K562 (cell line): ENCODE measurements at regions not wholly inside any gene's neighbourhood (a gene's known extent, or its start where the extent isn't known, plus 50 kb on each side); places are given as distances from the start of the nearest gene placed in this dataset.

Experiments
- ATAC-seq: fragments of 200-7000 bp; cut with Tn5 transposase; 3 replicates; pipeline ENCODE4 v1.9.1; 2020; ENCODE audit warnings: moderate library complexity
- BruUV-seq: library from RNA; stranded (reverse); fragments of 400-500 nt; replicated peaks from 2 replicates; lab custom pipeline; 2021; lab: Mats Ljungman, UMichigan
- CTCF ChIA-PET: fragments of 300-600 bp; formaldehyde crosslinking; extraction: SDS; loops from one replicate; lab custom pipeline; 2021; ENCODE audit warnings: low intra/inter-chr PET ratio; lab: Yijun Ruan, JAX
- POLR2A ChIA-PET: fragments of 300-600, 350-650 bp; sonication (Branson Sonifier 250); formaldehyde crosslinking; extraction: SDS; loops from one replicate; lab custom pipeline; 2021; ENCODE audit warnings: antibody characterized with exemption, inconsistent platforms; lab: Yijun Ruan, JAX
- DNase-seq, 4 experiments: peaks; one replicate each; pipeline versions ENCODE4 v3.0.0 to v3.0.0-alpha.2; 2011 to 2018; ENCODE audit warnings: low spot score in 3 of 4, mixed read lengths in 3 of 4; ENCODE audit errors: extremely low read depth in 1 of 4
- FAIRE-seq: peaks from 2 replicates; lab custom pipeline; 2011; peaks lifted over from hg19 to GRCh38; lab: Jason Lieb, UNC
- H2AFZ ChIP-seq: 2 replicates; pipeline ENCODE4 v1.6.0; 2011; ENCODE audit warnings: low read depth, low read length, control low read depth, inconsistent platforms
- H3K27ac ChIP-seq: fragments of 200-600 bp; 3 replicates; pipeline ENCODE4 v1.8.0; 2011; ENCODE audit warnings: low read depth, mild to moderate bottlenecking, control low read depth, inconsistent platforms, low read length, moderate library complexity, mixed read lengths; ENCODE audit errors: extremely low read depth
- H3K27me3 ChIP-seq, 2 experiments: fragments of 300-600 bp in 1 of 2; 2 replicates in 1 of 2; 3 replicates in 1 of 2; pipeline versions ENCODE4 v1.6.0 to v1.8.0; 2011; ENCODE audit warnings: inconsistent platforms in 2 of 2, low read length in 2 of 2, mild to moderate bottlenecking in 1 of 2, mixed read lengths in 1 of 2, moderate library complexity in 1 of 2; ENCODE audit not compliant: control insufficient read depth in 2 of 2, insufficient read depth in 2 of 2
- H3K36me3 ChIP-seq: fragments of 300-600 bp; 3 replicates; pipeline ENCODE4 v1.8.0; 2011; ENCODE audit warnings: mild to moderate bottlenecking, low read length, inconsistent platforms; ENCODE audit not compliant: control insufficient read depth, insufficient read depth
- H3K4me1 ChIP-seq, 2 experiments: fragments of 200-600 bp in 1 of 2; replicated peaks in 1 of 2; 2 replicates in 1 of 2; 3 replicates in 1 of 2; pipeline versions ENCODE4 v1.5.1 to v1.8.0; 2011; ENCODE audit warnings: inconsistent platforms in 2 of 2, low read length in 2 of 2, mild to moderate bottlenecking in 1 of 2, mixed read lengths in 1 of 2, moderate library complexity in 1 of 2; ENCODE audit not compliant: control insufficient read depth in 2 of 2, insufficient read depth in 2 of 2
- H3K4me2 ChIP-seq: 2 replicates; pipeline ENCODE4 v1.6.1; 2011; ENCODE audit warnings: low read length, control low read depth, inconsistent platforms, mixed read lengths; ENCODE audit not compliant: insufficient read depth
- H3K4me3 ChIP-seq: fragments of 200-600 bp; sonication (generic), shearing (Covaris generic); 2 replicates; pipeline ENCODE4 v1.5.1; 2016; ENCODE audit warnings: control low read depth, inconsistent platforms
- H3K79me2 ChIP-seq: fragments of 200-600 bp; 3 replicates; pipeline ENCODE4 v1.8.0; 2011; ENCODE audit warnings: low read length, inconsistent platforms; ENCODE audit not compliant: control insufficient read depth, insufficient read depth
- H3K9ac ChIP-seq, 2 experiments: 2 replicates each; pipeline versions ENCODE4 v1.6.0 to v1.6.1; 2011; ENCODE audit warnings: low read depth in 2 of 2, low read length in 2 of 2, control low read depth in 1 of 2, inconsistent platforms in 1 of 2, mild to moderate bottlenecking in 1 of 2, mixed read lengths in 1 of 2; ENCODE audit not compliant: insufficient read depth in 1 of 2
- H3K9me1 ChIP-seq: one replicate; pipeline ENCODE4 v1.6.0; 2011; ENCODE audit warnings: inconsistent platforms, mild to moderate bottlenecking, low read length, moderate library complexity; ENCODE audit not compliant: control insufficient read depth, insufficient read depth
- H3K9me3 ChIP-seq: replicated peaks from 2 replicates; pipeline ENCODE4 v1.5.1; 2011; ENCODE audit warnings: low read depth, low read length, inconsistent platforms; ENCODE audit not compliant: control insufficient read depth, insufficient read depth
- H4K20me1 ChIP-seq: replicated peaks from 2 replicates; pipeline ENCODE4 v1.6.1; 2011; ENCODE audit warnings: low read length, inconsistent platforms, mixed read lengths; ENCODE audit not compliant: control insufficient read depth, insufficient read depth
- ARID3B ChIP-seq: fragments of 250-450 bp; sonication (Bioruptor Pico); IDR thresholded peaks from 2 replicates; pipeline ENCODE4 v1.4.0; 2020; ENCODE audit warnings: borderline replicate concordance
- CAMTA2 ChIP-seq: fragments of 250-450 bp; sonication (Bioruptor Pico); conservative IDR thresholded peaks from 2 replicates; pipeline ENCODE4 v1.5.1; 2022
- NELFE ChIP-seq: IDR thresholded peaks from 2 replicates; pipeline ENCODE4 v1.6.1; 2011; ENCODE audit warnings: mild to moderate bottlenecking; ENCODE audit not compliant: insufficient read depth, insufficient read length
- PHB ChIP-seq: fragments of 250-450 bp; sonication (Bioruptor Pico); IDR thresholded peaks from 2 replicates; pipeline ENCODE4 v1.5.0; 2021
- PHF21A ChIP-seq: fragments of 450-650 bp; IDR thresholded peaks from 2 replicates; pipeline ENCODE4 v1.6.1; 2017; ENCODE audit warnings: low read depth, borderline replicate concordance
- RBM34 ChIP-seq: fragments of 200-400 bp; formaldehyde crosslinking; IDR thresholded peaks from 2 replicates; pipeline ENCODE4 v1.6.1; 2018; ENCODE audit warnings: low read length, borderline replicate concordance; ENCODE audit not compliant: insufficient read depth
- TCF7L2 ChIP-seq: fragments of 150-350 bp; IDR thresholded peaks from 2 replicates; pipeline ENCODE4 v1.6.1; 2016; ENCODE audit warnings: low read depth, mild to moderate bottlenecking, low read length, moderate library complexity
- TCFL5 ChIP-seq: fragments of 250-450 bp; sonication (Bioruptor Pico); conservative IDR thresholded peaks from 2 replicates; pipeline ENCODE4 v1.6.1; 2021; ENCODE audit warnings: mild to moderate bottlenecking, moderate library complexity, matching md5 sums
- ZFP1 ChIP-seq: fragments of 450-650 bp; formaldehyde crosslinking; IDR thresholded peaks from 2 replicates; pipeline ENCODE4 v1.4.0; 2020; ENCODE audit warnings: mild to moderate bottlenecking, mixed read lengths
- ZNF445 ChIP-seq: fragments of 250-450 bp; sonication (Bioruptor Pico); IDR thresholded peaks from 2 replicates; pipeline ENCODE4 v1.4.0; 2020; ENCODE audit warnings: low read depth, mild to moderate bottlenecking, moderate library complexity
- WGBS: fragments of 100-300 bp; shearing (Covaris generic); methylation state at CpG from one replicate; pipeline ENCODE4 v1.1.6; 2016; ENCODE audit warnings: low coverage, mixed read lengths; ENCODE audit not compliant: insufficient coverage; ENCODE audit errors: missing lambda C conversion rate; 5-methylcytosine and 5-hydroxymethylcytosine counted together
- in situ Hi-C: fragments of 300-500 bp; cut with MboI; formaldehyde crosslinking; loops from 4 replicates; pipeline ENCODE4 v1.15.0; 2018; ENCODE audit warnings: inconsistent platforms, mixed read lengths
- intact Hi-C: fragments of 100-400 bp; cut with micrococcal nuclease; formaldehyde crosslinking; loops from 2 replicates; pipeline ENCODE4 v1.14.2; 2022
- TF ChIP-seq, protein P1 (sequence below): IDR thresholded peaks from 3 replicates; pipeline ENCODE4 v1.6.1; 2011; ENCODE audit warnings: borderline replicate concordance, mild to moderate bottlenecking, moderate library complexity; ENCODE audit not compliant: insufficient read length; ENCODE audit errors: extremely low read depth

- CTCF ChIA-PET: no interaction called here
- no peaks in the 10 kb centered on the region for H4K20me1 ChIP-seq
- intact Hi-C loops: no loop called here
- no peaks in the 10 kb centered on the region for H3K36me3 ChIP-seq
- BruUV-seq: no TSS peak
- H3K9me1 ChIP-seq: no peaks in the 10 kb centered on the region
- DNase-seq (no peak), ATAC-seq (no peak), FAIRE-seq (no peak)
- H3K4me2 ChIP-seq: no peak overlapping the region
- H3K9ac ChIP-seq: no peak overlapping the region
- no peaks in the 10 kb centered on the region for H3K27me3 ChIP-seq
- in situ Hi-C loops: no loop called here
- no peak overlapping the region for H3K4me3 ChIP-seq
- TF ChIP-seq RBM34 (no peak), PHF21A (no peak), NELFE (no peak), TCFL5 (no peak), ZFP1 (CRISPR knock-in tag) (no peak), CAMTA2 (CRISPR knock-in tag) (no peak), TCF7L2 (no peak), PHB (CRISPR knock-in tag) (no peak), ARID3B (CRISPR knock-in tag) (no peak), ZNF445 (CRISPR knock-in tag) (no peak)
- TF ChIP-seq, protein P1, sequence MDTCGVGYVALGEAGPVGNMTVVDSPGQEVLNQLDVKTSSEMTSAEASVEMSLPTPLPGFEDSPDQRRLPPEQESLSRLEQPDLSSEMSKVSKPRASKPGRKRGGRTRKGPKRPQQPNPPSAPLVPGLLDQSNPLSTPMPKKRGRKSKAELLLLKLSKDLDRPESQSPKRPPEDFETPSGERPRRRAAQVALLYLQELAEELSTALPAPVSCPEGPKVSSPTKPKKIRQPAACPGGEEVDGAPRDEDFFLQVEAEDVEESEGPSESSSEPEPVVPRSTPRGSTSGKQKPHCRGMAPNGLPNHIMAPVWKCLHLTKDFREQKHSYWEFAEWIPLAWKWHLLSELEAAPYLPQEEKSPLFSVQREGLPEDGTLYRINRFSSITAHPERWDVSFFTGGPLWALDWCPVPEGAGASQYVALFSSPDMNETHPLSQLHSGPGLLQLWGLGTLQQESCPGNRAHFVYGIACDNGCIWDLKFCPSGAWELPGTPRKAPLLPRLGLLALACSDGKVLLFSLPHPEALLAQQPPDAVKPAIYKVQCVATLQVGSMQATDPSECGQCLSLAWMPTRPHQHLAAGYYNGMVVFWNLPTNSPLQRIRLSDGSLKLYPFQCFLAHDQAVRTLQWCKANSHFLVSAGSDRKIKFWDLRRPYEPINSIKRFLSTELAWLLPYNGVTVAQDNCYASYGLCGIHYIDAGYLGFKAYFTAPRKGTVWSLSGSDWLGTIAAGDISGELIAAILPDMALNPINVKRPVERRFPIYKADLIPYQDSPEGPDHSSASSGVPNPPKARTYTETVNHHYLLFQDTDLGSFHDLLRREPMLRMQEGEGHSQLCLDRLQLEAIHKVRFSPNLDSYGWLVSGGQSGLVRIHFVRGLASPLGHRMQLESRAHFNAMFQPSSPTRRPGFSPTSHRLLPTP: no peak
- POLR2A ChIA-PET: no interaction called here
- H3K79me2 ChIP-seq: no peaks in the 10 kb centered on the region
- no CpG with 5 or more reads among the region's 1 CpG for WGBS
- H2AFZ ChIP-seq: no peak overlapping the region
- no peaks in the 10 kb centered on the region for H3K4me1 ChIP-seq
- H3K27ac ChIP-seq: no peak overlapping the region
- H3K9me3 ChIP-seq: no peaks in the 10 kb centered on the region
Observed at GRCh38 chr9:26695298-26695622, 197.3 kb downstream of the CAAP1 start.
